Erythroblast (primary cell): ENCODE measurements at regions not wholly inside any gene's neighbourhood (a gene's known extent, or its start where the extent isn't known, plus 50 kb on each side); places are given as distances from the start of the nearest gene placed in this dataset.
A peak's percentile ranks its signal among the peaks of the same experiment; 100 is the strongest.

Experiments
- DNase-seq, 2 experiments: peaks; one replicate each; lab custom pipeline; 2025; lab: John Stamatoyannopoulos, UW
- GATA1 ChIP-seq: IDR thresholded peaks from 2 replicates; pipeline ENCODE4 v1.6.1; 2011; ENCODE audit warnings: low read depth, mild to moderate bottlenecking, control low read depth, low read length, moderate library complexity
- POLR2A ChIP-seq: IDR thresholded peaks from 2 replicates; pipeline ENCODE4 v1.6.1; 2011; ENCODE audit warnings: mild to moderate bottlenecking, low read length

GRCh38 chr1:34425046-34425445 lies 248.3 kb downstream of the C1orf94 start:
- TF ChIP-seq GATA1 (no peak), POLR2A (no peak)

GRCh38 chr1:34425785-34426184 lies 249.1 kb downstream of the C1orf94 start:
- TF ChIP-seq POLR2A (no peak), GATA1 (no peak)
- no peak for DNase-seq

More at GRCh38 chr1:34425046-34425445, 248.3 kb downstream of the C1orf94 start:
- no peak for DNase-seq

- DNase-seq, result no peak
- TF ChIP-seq POLR2A (no peak), GATA1 (no peak)
Measured at GRCh38 chr1:34426325-34426896, 249.7 kb downstream of the C1orf94 start.

- DNase-seq, result no peak
- TF ChIP-seq POLR2A (no peak), GATA1 (no peak)
Measured at GRCh38 chr1:34427170-34427569, 250.5 kb downstream of the C1orf94 start.

- TF ChIP-seq POLR2A (no peak), GATA1 (no peak)
- DNase-seq, result no peak
Measured at GRCh38 chr1:34433099-34433498, 256.4 kb downstream of the C1orf94 start.

GRCh38 chr1:34436836-34437235 lies 260.1 kb downstream of the C1orf94 start:
- DNase-seq, result no peak
- TF ChIP-seq GATA1 (no peak), POLR2A (no peak)

GRCh38 chr1:34441259-34442069 lies 264.8 kb downstream of the C1orf94 start:
- TF ChIP-seq GATA1, result no peak
- TF ChIP-seq POLR2A, result no peak
- no peak for DNase-seq

GRCh38 chr1:34444516-34444915 lies 267.8 kb downstream of the C1orf94 start:
- TF ChIP-seq GATA1, result no peak
- no peak for TF ChIP-seq POLR2A
- no peak for DNase-seq

GRCh38 chr1:34450325-34450724 lies 273.6 kb downstream of the C1orf94 start:
- TF ChIP-seq GATA1 (no peak), POLR2A (no peak)
- no peak for DNase-seq

GRCh38 chr1:34452451-34452850 lies 275.7 kb downstream of the C1orf94 start:
- no peak for DNase-seq

GRCh38 chr1:34455121-34455520 lies 278.4 kb downstream of the C1orf94 start:
- no peak for TF ChIP-seq POLR2A
- TF ChIP-seq GATA1, result no peak
- DNase-seq, result no peak

More at GRCh38 chr1:34452451-34452850, 275.7 kb downstream of the C1orf94 start:
- TF ChIP-seq GATA1, result no peak
- TF ChIP-seq POLR2A, result no peak

- DNase-seq, result peak; percentile 46 to 66
Measured at GRCh38 chr1:34460193-34460592, 283.5 kb downstream of the C1orf94 start.

GRCh38 chr1:34470401-34470800 lies 284.4 kb upstream of the GJB5 start:
- no peak for DNase-seq
- TF ChIP-seq GATA1 (no peak), POLR2A (no peak)

More at GRCh38 chr1:34460193-34460592, 283.5 kb downstream of the C1orf94 start:
- TF ChIP-seq POLR2A, result no peak

- TF ChIP-seq GATA1, result no peak
- TF ChIP-seq POLR2A, result no peak
- DNase-seq, result no peak
Measured at GRCh38 chr1:34474566-34474965, 280.3 kb upstream of the GJB5 start.
